ENCODE measurements at regions not wholly inside any gene's neighbourhood (a gene's known extent, or its start where the extent isn't known, plus 50 kb on each side); places are given as distances from the start of the nearest gene placed in this dataset.

DNA sequence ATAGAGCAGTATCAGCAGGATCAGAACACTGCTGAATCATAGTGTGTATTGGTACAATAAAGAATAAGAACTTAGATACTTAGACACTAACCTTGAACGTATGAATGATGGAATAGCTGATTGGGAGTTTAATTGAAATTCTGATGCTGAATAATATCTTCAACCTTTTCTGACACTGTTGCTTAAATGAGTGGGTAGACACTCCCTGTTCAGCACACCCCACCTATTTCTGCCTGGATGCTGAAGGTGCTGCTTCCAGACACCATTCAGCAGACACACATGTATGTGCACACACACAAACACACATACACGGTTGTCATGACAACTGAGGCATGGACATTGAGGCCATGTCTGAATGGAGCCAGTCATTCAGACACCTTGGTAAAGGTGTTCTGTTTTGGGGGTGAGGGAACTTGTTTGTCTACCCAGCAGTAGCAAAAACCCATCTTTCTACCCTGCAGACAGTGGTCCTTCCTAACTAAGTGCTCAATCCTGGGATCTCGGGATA is 54.3 kb downstream of the TMEM215 start:
- no peak for DNase-seq (ENCODE audit: low read depth)
- no peak overlapping the region for H3K4me3 ChIP-seq (ENCODE audit: low read depth, low read length)
- TF ChIP-seq, protein P1, sequence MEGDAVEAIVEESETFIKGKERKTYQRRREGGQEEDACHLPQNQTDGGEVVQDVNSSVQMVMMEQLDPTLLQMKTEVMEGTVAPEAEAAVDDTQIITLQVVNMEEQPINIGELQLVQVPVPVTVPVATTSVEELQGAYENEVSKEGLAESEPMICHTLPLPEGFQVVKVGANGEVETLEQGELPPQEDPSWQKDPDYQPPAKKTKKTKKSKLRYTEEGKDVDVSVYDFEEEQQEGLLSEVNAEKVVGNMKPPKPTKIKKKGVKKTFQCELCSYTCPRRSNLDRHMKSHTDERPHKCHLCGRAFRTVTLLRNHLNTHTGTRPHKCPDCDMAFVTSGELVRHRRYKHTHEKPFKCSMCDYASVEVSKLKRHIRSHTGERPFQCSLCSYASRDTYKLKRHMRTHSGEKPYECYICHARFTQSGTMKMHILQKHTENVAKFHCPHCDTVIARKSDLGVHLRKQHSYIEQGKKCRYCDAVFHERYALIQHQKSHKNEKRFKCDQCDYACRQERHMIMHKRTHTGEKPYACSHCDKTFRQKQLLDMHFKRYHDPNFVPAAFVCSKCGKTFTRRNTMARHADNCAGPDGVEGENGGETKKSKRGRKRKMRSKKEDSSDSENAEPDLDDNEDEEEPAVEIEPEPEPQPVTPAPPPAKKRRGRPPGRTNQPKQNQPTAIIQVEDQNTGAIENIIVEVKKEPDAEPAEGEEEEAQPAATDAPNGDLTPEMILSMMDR (conservative IDR thresholded peaks at IDR 0.05; ENCODE audit: low read depth, low read length) = no peak

DNA sequence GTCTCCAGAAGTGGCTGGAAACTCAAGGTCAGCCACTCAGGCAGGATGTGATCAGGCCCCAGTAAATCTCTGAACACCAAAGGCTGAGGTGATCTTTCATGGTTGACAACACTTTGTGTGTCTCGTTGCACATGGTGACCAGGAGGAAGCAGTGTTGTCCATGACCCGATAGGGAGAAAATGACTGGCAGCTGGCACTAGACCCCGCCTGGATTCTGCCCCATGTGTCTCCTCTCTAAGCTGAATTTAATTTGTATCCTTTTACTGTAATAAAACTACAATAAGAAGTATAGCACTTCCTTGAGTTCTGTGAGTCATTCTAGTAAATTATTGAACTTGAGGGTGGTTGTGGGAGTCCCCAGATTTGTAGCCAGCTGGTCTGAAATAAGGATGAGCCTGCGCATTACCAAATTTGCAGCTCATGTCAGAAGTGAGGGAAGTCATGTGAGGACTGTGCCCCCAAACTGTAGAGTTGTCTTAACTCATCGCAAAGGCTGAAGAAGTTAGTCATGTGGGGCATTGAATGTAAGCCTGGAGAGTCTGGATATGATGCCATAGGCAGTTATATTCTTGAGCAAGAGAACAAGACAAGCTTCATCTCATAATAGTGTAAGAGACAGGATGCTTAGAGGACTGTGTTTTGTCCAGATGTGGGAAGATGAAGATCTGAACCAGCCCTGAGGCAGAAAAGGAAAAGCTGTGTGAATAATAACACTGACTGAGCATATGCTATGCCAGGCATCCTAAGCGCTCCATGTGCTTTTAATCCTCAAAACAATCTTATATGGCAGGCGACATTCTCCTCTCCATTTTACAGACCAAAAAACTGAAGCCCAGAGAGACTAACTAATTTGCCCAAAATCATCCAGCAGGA is 55.9 kb downstream of the TMEM215 start:
- TF ChIP-seq, protein P1 (conservative IDR thresholded peaks at IDR 0.05; ENCODE audit: low read depth, low read length) = peak; percentile 41
- peak; percentile 51 for DNase-seq (ENCODE audit: low read depth)
- no peak overlapping the region for H3K4me3 ChIP-seq (ENCODE audit: low read depth, low read length)

DNA sequence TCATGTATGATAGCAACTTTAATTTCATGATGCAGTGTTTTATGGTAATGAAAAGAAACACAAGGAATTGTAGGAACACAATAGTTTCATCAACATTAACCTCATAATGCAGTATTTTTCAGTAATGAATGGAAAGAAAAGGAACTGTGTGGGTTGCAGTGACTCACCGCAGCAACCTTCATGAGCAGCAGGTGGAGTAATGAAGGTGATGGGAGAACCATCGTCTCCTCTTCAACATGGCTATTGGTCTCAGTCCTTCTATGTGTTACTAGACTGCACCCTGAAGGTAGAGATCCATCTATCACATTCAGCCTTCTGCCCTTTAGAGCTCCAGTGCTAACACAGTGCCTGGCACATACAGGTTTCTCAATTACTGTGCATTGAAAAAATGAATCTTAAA is 58.0 kb downstream of the TMEM215 start:
- TF ChIP-seq, protein P1 (conservative IDR thresholded peaks at IDR 0.05; ENCODE audit: low read depth, low read length) = no peak
- DNase-seq (ENCODE audit: low read depth) = no peak

DNA sequence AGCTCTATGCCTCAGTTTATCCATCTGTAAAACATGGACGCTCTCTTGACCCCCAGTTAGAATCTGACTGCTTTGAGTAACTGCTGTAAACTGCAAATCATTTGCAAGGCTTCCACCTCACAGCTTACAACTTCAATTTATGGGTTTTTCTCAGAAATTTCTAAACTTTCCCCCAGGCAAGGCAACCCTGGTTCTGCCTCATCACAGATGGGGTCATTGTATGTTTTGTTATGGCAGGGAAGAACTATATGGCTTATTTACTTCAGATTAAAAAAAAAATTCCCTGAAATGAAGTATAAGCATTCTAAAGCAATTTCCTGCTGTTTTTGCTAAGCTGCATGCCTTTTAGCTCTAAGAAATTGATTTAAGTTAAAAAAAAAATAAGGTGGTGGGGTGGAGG is 60.0 kb downstream of the TMEM215 start:
- no peak for DNase-seq (ENCODE audit: low read depth)
- no peak overlapping the region for H3K4me3 ChIP-seq (ENCODE audit: low read depth, low read length)
- TF ChIP-seq, protein P1 (conservative IDR thresholded peaks at IDR 0.05; ENCODE audit: low read depth, low read length) = no peak

More for the DNA sequence above, 58.0 kb downstream of the TMEM215 start:
- H3K4me3 ChIP-seq (ENCODE audit: low read depth, low read length) = no peak overlapping the region

DNA sequence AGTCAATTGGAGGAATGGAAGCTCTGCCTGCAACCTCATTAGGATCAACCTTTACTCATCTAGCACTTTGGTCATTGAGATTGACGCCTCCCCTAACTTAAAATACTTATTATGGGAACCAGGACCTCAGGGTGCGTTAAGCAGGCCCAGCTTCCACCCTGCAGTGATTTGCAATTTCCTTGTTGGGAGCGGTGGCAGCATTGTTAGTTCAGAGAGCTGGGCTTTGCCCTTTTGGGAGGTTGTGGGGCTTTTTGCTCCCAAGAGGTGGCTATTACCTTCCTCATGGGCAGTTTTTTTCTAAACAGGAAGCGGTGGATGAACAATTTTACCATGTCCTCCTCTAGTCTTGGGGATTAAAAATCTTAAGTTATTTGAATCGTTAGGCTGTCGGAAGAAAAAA is 60.9 kb downstream of the TMEM215 start:
- DNase-seq (ENCODE audit: low read depth) = no peak
- TF ChIP-seq, protein P1 (conservative IDR thresholded peaks at IDR 0.05; ENCODE audit: low read depth, low read length) = no peak
- H3K4me3 ChIP-seq (ENCODE audit: low read depth, low read length) = no peak overlapping the region

DNA sequence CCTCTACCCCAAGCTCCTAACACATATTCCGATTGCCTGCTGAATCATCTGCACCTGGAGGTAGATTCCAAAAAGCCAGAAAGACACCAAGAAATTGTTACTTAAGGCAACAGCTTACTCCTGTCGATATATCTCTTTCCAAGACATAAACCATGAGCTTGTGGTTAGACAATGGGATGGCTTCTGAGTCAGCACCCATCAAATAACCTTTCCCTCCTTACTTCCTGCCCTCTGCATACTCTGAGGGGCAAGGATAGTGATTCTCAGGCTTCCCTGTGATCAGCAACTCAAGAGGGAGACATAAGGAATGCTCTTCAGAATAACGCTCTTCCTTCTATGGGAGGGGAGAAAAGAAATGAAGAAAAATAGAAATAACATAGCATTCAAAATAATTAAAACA is 70.9 kb downstream of the TMEM215 start:
- TF ChIP-seq, protein P1 (conservative IDR thresholded peaks at IDR 0.05; ENCODE audit: low read depth, low read length) = no peak
- no peak for DNase-seq (ENCODE audit: low read depth)
- H3K4me3 ChIP-seq (ENCODE audit: low read depth, low read length) = no peak overlapping the region

DNA sequence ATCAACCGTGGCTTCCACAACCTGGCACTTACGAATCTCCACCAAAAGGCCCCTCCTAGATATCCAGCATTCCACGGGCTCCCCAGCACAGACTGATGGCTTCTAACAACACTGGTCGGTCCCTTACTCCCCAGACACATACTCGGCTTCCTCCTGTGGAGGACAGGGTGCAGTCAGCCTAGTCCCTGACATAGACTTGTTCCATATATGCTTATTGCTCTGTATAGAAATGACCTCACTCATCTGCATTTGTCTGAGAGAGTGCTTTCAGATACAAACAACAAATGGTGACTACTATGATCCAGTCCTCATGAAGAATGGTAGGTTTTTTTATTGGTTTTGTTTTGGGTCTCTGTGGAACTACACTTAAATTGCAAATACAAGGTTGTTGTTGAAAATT is 72.4 kb downstream of the TMEM215 start:
- no peak overlapping the region for H3K4me3 ChIP-seq (ENCODE audit: low read depth, low read length)
- TF ChIP-seq, protein P1 (conservative IDR thresholded peaks at IDR 0.05; ENCODE audit: low read depth, low read length) = no peak
- DNase-seq (ENCODE audit: low read depth) = no peak

All from epithelial cell of proximal tubule (primary cell).